ENCODE measurements at regions not wholly inside any gene's neighbourhood (a gene's known extent, or its start where the extent isn't known, plus 50 kb on each side); places are given as distances from the start of the nearest gene placed in this dataset.

GRCh38 chr6:91961671-91962070 is 1374.8 kb upstream of the MAP3K7 start:
- Mint-ChIP-seq H3K27ac (no peak overlapping the region), H3K9me3 (peaks cover 8 to 24% (median 10%) of the 10 kb centered on the region in 7 donors), H3K4me1 (no peaks in the 10 kb centered on the region), H3K4me3 (no peak overlapping the region), H3K27me3 (ENCODE audit: low read depth in 3 of 3) (no peaks in the 10 kb centered on the region), H3K36me3 (no peaks in the 10 kb centered on the region)
- H3K79me2 ChIP-seq (ENCODE audit: insufficient read depth, low read length), result no peaks in the 10 kb centered on the region
- H3K9me3 ChIP-seq (replicated peaks in 1 of 2; ENCODE audit: control insufficient read depth in 1 of 2, insufficient read depth in 1 of 2, low read length in 2 of 2), result peaks cover 12 to 17% of the 10 kb centered on the region in 2 donors
- intact Hi-C loops (cut with micrococcal nuclease), result no loop called here
- H3K4me1 ChIP-seq (ENCODE audit: control insufficient read depth in 1 of 2, insufficient read depth in 2 of 2, low read length in 2 of 2), result no peaks in the 10 kb centered on the region
- H3K9ac ChIP-seq (ENCODE audit: insufficient read depth, low read length, poor library complexity, severe bottlenecking), result no peak overlapping the region
- no CpG with 5 or more reads among the region's 2 CpGs for WGBS (ENCODE audit: insufficient coverage)
- H3K36me3 ChIP-seq (replicated peaks in 1 of 2; ENCODE audit: control insufficient read depth in 1 of 2, insufficient read depth in 2 of 2, low read length in 2 of 2), result no peaks in the 10 kb centered on the region
- DNase-seq, result no peak
- no peaks in the 10 kb centered on the region for H3K27me3 ChIP-seq (ENCODE audit: control insufficient read depth in 2 of 2, insufficient read depth in 2 of 2, low read length in 2 of 2)
- no peaks in the 10 kb centered on the region for H4K20me1 ChIP-seq (ENCODE audit: insufficient read depth, low read length)
- H2AFZ ChIP-seq (ENCODE audit: insufficient read depth, low read depth, low read length, poor library complexity, severe bottlenecking), result no peak overlapping the region
- no peak overlapping the region for H3K4me2 ChIP-seq (replicated peaks; ENCODE audit: extremely low read depth, low read length, poor library complexity, severe bottlenecking)
- no peak overlapping the region for H3K27ac ChIP-seq (ENCODE audit: low read depth in 1 of 2, low read length in 2 of 2)
- no peak for TF ChIP-seq CTCF (IDR thresholded peaks at IDR 0.05)
- no peak overlapping the region for H3K4me3 ChIP-seq (replicated peaks in 1 of 3; ENCODE audit: low read depth in 2 of 3, low read length in 3 of 3)

- intact Hi-C loops (cut with micrococcal nuclease), result no loop called here
- no CpG with 5 or more reads among the region's 3 CpGs for WGBS (ENCODE audit: insufficient coverage)
- Histone ChIP-seq H3K36me3 (replicated peaks in 1 of 2; ENCODE audit: control insufficient read depth in 1 of 2, insufficient read depth in 2 of 2, low read length in 2 of 2) (no peaks in the 10 kb centered on the region), H3K27ac (ENCODE audit: low read depth in 1 of 2, low read length in 2 of 2) (no peak overlapping the region), H3K4me2 (replicated peaks; ENCODE audit: extremely low read depth, low read length, poor library complexity, severe bottlenecking) (no peak overlapping the region), H4K20me1 (ENCODE audit: insufficient read depth, low read length) (no peaks in the 10 kb centered on the region), H3K4me1 (ENCODE audit: control insufficient read depth in 1 of 2, insufficient read depth in 2 of 2, low read length in 2 of 2) (no peaks in the 10 kb centered on the region), H3K79me2 (ENCODE audit: insufficient read depth, low read length) (no peaks in the 10 kb centered on the region), H3K9ac (ENCODE audit: insufficient read depth, low read length, poor library complexity, severe bottlenecking) (no peak overlapping the region), H3K4me3 (replicated peaks in 1 of 3; ENCODE audit: low read depth in 2 of 3, low read length in 3 of 3) (no peak overlapping the region), H3K27me3 (ENCODE audit: control insufficient read depth in 2 of 2, insufficient read depth in 2 of 2, low read length in 2 of 2) (no peaks in the 10 kb centered on the region), H3K9me3 (replicated peaks in 1 of 2; ENCODE audit: control insufficient read depth in 1 of 2, insufficient read depth in 1 of 2, low read length in 2 of 2) (peaks cover 8 to 13% of the 10 kb centered on the region in 2 donors), H2AFZ (ENCODE audit: insufficient read depth, low read depth, low read length, poor library complexity, severe bottlenecking) (no peak overlapping the region)
- H3K27ac Mint-ChIP-seq, result no peak overlapping the region
- no peaks in the 10 kb centered on the region for H3K27me3 Mint-ChIP-seq (ENCODE audit: low read depth in 3 of 3)
- H3K9me3 Mint-ChIP-seq, result peaks cover 7 to 21% (median 8%) of the 10 kb centered on the region in 7 donors
- no peaks in the 10 kb centered on the region for H3K4me1 Mint-ChIP-seq
- H3K36me3 Mint-ChIP-seq, result no peaks in the 10 kb centered on the region
- no peak for DNase-seq
- TF ChIP-seq CTCF (IDR thresholded peaks at IDR 0.05), result no peak
- H3K4me3 Mint-ChIP-seq, result no peak overlapping the region
These were observed 1374.4 kb upstream of the MAP3K7 start for GRCh38 chr6:91961236-91961635.
